ENCODE measurements at regions not wholly inside any gene's neighbourhood (a gene's known extent, or its start where the extent isn't known, plus 50 kb on each side); places are given as distances from the start of the nearest gene placed in this dataset.

- TF ChIP-seq POLR2A (IDR thresholded peaks at IDR 0.05; ENCODE audit: control extremely low read depth in 1 of 2, low read depth in 2 of 2, low read length in 2 of 2) (no peak), MAX (IDR thresholded peaks at IDR 0.05) (no peak), SIN3A (conservative IDR thresholded peaks at IDR 0.05 in 1 of 2, IDR thresholded peaks at IDR 0.05 in 1 of 2; ENCODE audit: low read depth in 1 of 2, low read length in 2 of 2) (no peak), POLR2AphosphoS5 (IDR thresholded peaks at IDR 0.05; ENCODE audit: low read depth, low read length) (no peak), JUND (IDR thresholded peaks at IDR 0.05; ENCODE audit: low read length) (no peak), KDM1A (IDR thresholded peaks at IDR 0.05; ENCODE audit: borderline replicate concordance, low read length) (no peak), GTF2F1 (IDR thresholded peaks at IDR 0.05; ENCODE audit: borderline replicate concordance, low read depth, low read length) (no peak), EZH2 (IDR thresholded peaks at IDR 0.05; ENCODE audit: low read depth, low read length, severe bottlenecking) (no peak), CTCF (IDR thresholded peaks at IDR 0.05; ENCODE audit: control extremely low read depth in 1 of 3, insufficient read depth in 1 of 3, low read depth in 1 of 3, low read length in 3 of 3) (no peak), EP300 (IDR thresholded peaks at IDR 0.05; ENCODE audit: borderline replicate concordance in 1 of 2, low read depth in 2 of 2, low read length in 2 of 2) (no peak), RAD21 (IDR thresholded peaks at IDR 0.05 in 1 of 2, conservative IDR thresholded peaks at IDR 0.05 in 1 of 2; ENCODE audit: low read depth in 2 of 2, low read length in 2 of 2) (no peak)
Measured at GRCh38 chr5:7957329-7957728, 88.4 kb downstream of the MTRR start.

Measured in H1 (cell line).